Fibroblast of gingiva (primary cell): ENCODE measurements at regions not wholly inside any gene's neighbourhood (a gene's known extent, or its start where the extent isn't known, plus 50 kb on each side); places are given as distances from the start of the nearest gene placed in this dataset.

Source experiments
- DNase-seq: peaks from one replicate; pipeline ENCODE4 v3.0.0-alpha.2; 2011; ENCODE audit warnings: low read depth

DNA sequence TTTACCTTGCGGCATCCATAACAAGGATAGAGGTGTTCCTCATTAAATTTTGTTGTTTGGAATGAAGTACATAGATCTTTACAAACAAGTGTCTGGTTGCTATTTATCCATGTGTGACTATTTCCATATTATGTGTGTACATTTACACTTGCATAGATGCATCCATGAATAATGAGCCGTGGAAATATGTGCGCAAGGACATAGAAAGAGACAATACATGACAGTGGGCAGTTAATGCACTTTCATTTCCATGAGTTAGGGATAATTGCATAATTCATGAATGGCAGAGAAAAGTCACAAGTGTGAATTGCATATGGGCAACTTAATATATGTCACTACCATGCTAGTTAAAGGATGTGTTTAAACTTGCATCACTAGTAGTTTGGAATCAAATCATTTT, 338.2 kb upstream of the PITX2 start:
- no peak for DNase-seq

DNA sequence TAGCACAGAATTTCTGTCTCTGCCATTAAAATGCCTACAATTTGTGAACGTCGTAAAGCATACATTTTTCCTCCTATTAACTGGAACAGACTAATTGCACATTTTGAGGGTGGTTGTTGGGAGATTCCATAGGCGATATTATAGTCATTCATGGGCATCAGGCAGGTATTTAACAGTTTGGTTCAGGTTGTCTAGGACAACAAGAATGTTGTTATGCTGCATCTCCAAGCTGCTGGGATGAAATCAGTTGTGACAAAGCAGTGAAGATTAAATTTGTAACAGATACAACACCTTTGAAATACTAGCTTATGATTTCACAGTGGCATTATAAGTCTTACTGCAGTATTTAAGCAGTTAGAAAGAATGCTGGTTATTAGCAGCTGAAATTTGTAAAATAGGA, 339.7 kb upstream of the PITX2 start:
- DNase-seq, result no peak

DNA sequence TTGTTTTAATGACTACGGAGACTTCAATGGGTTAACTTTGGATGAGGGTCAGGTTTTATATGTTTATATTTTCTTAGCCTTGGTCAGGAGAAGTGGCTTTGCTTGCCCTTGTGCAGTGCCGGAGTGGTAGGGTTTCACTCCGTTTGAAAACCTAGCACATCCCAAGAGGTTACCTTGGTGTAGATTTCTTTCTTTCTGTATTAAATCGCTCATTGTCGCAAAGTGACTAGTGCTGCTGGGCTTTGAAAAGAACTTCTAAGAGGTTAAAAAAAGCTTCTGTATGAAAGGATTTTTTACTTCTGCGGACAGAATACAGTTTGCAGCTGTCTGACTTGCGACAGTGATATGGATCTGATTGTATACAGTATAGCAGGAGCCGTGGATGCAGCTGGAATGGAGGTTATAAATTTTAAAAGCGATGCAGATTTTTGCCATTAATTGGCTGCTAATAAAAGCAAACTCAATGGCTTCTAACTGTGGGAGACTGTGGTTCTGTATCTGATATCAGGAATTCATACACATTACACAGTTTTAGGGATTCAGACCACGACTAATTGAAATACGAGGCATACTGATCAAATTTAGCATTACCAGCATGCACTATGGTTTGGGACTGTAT, 340.9 kb upstream of the PITX2 start:
- no peak for DNase-seq

DNA sequence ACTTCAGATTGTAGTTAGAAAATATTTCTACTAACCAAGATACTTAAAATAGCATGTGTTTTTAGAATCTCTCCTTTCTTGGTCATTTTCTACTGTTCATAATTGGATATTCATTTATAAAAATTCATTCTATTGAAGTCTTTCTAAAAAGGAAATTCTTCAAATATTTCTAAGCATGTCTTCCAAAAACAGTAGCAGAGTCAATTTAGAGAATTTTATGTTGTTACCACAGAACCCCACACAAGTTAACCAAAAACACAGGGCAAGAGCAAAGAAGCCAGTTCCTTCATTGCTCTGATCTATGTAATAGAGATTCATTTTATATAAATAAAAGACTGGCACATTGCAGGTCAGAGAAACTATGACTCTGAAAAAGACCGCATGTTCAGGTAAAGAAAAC, 345.1 kb upstream of the PITX2 start:
- no peak for DNase-seq

DNA sequence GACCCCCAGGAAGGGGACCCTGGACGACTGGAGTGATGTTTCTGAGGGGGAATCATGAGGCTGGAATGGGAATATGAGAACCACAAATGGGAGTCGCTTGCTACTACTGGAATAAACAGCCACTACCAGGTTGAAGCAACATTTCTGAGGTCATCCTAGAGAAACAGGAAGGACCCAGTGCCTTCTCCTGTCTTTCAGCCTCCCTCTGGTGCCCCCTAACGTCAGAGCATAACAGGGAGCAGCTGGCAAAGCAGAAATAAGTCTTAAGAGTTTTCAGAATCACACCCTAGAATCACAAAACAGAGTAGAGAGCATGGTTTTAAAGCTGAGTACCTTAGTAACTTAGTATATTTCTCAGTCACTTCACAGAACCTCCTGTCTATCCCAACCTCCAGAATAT, 347.8 kb upstream of the PITX2 start:
- DNase-seq, result peak; percentile 4

DNA sequence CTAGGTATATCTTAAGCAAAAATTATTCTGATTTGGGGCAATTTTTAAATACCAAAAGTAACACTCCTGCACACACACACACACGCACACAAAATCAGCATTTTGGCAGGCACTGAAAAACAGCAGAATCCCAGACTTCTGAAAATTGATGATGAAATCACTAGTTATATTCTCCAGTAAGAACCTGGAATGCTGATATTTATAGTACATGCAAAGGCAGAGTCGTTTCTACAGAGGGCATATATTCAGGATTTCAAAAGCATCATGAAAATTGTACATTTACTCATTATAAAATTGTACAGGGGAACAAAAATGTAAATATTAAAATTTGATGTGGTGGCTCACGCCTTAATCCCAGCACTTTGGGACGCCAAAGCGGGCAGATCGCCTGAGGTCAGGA, 352.5 kb upstream of the PITX2 start:
- no peak for DNase-seq

DNA sequence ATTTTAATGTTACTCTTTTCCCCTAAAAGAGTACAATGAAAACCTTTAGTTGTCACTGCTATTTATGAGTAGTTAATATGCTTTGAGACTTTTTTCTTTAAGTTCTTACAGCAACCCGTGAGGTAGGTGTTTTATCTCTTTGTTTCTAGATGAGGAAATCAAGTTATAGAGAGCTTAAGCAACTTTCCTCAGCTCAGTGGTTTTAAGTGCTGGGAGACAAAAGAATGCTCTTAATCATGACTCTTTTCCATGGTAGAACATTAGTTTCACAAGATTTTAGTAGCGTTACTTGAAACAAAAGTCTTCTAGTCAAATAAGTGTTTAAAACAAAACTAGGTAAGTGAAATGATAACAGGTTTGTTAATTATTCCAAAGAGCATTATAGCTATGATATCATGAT, 354.7 kb upstream of the PITX2 start:
- DNase-seq, result no peak

DNA sequence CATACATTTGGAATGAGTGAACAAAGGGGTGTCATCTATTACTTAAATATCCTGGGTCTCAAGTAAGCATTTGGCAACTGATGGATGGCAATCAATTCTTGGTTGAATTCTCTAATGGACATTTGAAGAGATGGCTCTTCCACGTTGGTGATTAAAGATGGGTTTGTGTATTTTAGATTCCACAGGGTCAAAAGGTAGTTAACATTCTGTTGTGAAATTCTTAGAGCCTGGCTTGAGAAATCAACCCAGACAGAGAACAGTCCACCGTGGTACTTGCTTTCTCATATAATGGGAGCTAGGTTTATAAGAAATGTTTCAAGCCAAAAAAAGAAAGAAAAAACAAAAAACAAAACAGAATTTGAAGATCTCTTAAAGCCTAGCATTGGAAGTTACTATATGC, 355.9 kb upstream of the PITX2 start:
- no peak for DNase-seq

DNA sequence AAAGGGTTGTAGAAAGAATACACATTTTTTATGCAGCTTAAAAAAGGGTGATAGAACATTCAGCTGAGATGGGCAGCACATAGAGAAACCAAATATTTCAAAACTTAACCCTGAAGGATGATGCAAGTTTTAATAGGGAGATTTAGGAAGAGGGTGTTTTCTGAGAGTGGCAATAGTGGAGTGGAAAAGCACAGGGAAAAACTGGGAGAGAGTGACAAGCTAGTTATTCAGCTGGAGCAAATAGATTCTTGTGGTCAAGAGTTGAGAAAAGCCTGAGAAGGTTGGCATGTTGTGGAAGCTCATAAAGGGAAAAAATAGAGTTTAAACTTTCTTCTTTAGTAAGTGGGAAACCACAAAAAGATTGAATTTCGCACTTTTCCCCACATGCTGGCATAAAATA, 359.6 kb upstream of the PITX2 start:
- no peak for DNase-seq

DNA sequence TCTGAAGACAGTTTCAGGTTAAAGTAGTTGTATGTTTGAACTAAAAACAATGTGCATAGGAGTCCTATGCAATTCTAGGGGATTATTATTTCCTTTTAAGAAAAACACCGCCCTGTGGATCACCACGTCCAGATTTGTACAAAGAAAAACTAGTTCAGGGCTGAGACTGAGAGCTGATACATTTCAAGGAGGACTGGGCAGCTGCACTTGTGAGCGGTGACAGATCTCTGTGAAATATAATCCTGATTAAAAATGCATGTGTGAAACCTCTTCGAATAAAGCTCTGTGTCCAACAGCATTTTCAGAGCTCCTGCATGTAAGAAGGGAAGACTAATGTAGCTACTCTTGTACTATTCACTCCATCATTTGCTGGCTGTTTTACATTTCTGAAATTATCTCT, 365.8 kb upstream of the PITX2 start:
- DNase-seq, result no peak

DNA sequence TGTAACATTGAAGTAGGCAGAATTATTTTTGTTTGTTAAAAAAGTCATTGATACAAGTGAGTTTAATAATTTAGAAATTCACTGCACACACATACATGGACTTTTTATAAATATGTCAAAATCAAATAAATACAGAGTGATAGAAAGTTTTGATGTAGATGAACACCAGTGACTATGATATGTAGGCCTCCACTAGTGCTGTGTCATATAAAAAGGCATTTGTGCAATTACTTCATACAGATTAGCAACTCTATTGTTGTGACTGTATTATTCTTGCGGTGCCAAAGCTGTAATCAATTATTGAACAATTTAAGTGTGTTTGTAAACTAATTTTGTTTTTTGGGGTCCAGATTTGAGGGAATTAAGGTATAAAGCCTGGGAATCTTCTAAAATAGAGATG, 366.2 kb upstream of the PITX2 start:
- DNase-seq, result no peak

DNA sequence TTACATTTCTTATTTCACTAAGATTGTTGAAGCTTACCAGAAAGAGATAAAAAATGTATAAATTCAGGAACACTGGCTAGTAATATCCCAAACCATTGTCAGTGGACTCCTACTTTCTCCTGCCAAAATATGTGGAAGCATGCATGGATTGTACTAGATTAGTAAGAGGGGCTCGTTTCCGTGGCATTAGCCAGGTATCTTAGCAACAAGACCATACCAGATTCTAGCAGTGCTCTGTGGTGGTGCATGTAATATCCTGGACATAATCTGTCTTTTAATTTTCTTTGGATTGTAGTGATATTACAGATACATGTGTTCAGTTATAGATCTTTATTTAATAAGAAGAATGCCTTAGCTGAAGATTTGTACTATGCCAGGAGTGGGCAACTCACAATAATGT, 371.9 kb upstream of the PITX2 start:
- no peak for DNase-seq

DNA sequence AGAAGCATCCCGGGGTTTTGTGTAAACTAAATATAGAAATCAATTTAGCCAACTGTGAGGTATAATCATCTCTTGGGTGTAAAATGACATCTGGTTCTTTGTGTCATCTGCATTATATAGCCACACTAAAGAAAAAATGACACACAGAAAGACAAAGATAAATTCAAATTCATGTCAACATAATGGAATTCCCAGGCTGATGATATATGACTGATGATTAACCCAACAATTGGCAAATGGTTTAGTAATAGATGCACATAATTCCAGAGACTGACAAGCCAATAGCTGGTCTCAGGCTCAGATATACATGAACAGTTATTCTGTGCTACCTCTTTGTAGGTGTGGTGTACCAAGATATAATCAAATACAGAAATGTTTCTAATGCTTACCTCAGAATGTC, 375.4 kb upstream of the PITX2 start:
- DNase-seq, result no peak

DNA sequence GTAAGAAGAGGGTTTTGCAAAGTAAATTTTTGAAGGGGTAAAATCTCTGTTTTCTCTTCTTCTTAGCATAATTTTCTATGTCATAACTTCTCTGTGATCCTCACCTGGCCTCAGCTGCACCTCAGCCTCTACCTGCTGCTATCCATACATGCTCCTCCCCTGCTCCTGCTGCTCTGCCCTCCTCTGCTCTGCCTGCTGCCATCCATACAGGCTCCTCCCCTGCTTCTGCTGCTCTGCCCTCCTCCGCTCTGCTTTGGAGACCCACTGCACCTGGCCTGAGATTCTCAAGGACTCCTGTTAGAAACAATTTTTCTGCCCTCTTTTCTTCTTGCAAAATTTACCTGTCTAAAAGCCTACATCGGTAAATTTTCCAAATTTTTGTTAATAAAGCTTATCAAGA, 388.6 kb upstream of the PITX2 start:
- no peak for DNase-seq

DNA sequence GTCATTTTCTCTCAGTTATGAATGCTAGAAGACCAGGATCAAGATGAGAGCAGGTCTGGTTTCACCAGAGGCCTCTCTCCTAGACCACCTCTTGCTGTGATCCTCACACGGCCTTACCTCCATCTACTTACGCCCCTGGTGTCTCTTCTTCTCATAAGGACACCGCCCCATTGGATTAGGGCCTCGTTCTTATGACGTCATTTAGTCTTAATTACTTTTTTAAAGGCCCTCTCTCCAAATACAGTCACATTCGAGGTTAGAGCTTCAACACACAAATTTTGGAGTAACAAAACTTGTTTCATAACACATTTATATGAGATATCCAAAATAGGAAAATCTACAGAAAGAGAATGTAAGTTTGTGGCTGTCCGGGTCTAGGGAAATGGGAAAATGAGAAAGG, 391.0 kb upstream of the PITX2 start:
- DNase-seq, result no peak

DNA sequence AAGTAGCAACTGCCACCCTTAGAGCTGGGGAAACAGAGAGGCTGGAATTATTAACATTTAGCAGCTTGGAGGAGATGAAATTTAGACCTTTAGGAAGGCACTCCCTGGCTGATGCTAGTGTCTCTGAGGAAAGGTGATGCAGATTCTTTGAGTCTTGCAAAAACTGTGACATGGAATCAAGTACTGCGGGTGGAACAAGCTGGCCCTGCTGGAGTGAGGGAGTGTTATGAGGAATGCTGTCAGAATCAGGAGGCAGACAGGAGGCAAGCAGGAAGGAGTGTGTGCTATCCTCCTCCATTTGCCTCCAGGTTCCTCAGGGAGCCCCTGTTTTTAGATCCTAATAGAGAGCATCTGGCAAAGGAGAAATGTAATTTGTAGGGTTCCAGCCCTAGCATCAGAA, 391.7 kb upstream of the PITX2 start:
- DNase-seq, result no peak

DNA sequence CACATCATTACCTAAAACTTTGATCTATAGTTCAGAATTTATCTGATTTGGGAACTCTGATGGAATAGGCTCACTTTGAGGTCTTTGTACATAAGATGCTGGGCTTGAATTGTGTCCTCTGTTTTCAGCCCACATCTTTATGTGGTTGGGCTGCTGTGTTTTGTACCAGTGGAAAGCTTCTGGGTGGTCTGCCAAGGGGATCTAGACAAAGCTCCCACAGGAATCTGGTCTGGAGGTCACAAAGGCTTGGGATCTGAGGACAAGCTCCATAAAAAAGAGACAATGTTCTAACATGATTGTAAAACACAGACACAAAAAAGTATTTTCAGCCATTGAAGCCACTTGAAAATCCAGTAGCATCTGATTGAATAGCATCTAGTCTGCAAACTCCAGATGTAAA, 393.5 kb upstream of the PITX2 start:
- DNase-seq, result no peak

DNA sequence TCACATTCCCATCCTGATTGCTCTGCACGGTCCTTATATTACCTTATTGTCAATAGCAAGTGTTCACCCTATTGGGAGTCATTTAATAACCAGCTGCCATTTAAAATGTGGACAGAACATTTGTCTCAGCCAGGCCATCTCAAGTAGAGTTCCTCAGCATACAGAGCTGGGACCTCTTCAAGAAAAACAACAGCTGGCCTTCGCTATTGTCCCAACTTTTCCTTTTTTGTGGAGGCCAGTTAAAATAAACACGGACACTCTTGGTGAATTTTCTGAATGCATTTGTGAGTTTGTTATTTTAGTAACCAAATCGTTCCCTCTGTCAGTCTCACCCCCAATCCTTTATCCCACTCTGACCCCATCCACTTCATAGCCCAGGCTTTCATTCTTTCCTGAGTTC, 395.3 kb upstream of the PITX2 start:
- DNase-seq, result no peak

DNA sequence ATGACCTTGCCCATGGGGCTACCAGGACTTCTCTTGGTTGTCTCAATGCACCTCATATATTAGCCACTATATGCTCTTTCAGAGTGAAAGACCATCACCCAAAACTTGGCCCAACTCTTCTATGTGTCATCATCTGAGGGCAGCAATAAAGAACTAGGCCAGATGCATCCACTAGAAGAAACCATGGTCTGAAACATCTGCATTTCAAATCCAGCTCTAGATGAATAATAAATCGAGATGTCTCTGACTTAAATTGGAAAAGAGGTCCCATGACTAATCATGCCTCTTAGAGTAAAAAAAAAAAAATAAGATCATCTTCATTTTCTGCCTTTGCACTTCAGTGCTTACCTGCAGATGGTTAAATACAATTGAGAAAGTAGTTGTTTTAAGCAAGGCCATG, 397.6 kb upstream of the PITX2 start:
- DNase-seq, result no peak

DNA sequence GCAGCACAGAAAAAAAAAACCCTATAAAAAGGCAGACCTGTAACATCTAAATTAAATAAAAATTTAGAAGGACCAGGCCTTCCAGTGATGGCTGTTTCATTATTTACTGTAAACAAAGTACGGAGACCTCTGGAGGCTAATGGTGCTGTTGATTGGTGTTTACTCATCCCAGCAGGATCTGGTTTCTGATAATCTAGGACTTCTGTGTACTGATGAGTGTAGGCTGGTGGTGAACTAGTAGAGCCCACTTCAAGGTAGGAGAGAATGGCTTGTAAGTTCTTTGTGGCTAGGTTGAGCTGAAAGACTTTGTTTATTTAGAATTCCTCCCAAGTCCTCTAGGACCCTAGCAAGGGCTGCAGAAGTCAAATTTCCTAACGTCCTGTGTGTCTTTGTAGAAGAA, 398.1 kb upstream of the PITX2 start:
- no peak for DNase-seq

DNA sequence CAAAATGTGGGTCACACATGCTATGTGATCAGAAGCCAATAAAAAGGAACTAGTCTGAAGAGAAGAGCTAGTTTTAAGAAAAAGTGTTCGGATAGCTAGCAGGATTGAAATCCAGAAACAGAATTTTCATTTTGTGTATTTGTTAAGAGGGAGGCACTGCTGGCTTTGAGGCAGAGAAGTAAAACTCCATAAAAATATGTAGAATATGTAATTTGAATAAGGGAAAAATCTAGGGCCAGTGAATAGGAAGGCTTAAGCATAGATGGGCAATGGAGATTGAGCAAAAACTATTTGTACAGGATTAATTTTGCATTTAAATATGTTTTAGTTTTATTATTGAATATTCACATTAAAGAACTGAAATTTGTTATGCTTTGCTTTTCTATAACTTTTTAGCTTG, 399.9 kb upstream of the PITX2 start:
- DNase-seq, result no peak

DNA sequence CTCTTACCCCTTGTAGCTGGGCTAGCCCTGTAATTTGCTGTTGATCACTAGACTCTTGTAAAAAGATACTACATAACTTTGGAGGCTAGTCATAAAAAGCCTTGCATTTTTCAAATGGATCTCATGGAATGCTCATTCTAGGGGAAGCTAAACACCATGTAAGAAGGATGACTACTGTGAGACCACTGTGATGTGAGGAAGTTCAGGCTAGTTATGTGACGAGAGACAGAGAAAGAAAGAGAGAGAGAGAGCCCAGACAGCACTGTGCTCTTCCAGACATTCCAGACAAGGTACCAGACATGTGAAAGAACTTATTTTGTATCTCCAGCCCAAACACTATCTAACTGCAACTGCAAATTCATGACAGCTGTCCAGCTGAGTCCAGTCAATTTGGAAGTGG, 404.6 kb upstream of the PITX2 start:
- no peak for DNase-seq

DNA sequence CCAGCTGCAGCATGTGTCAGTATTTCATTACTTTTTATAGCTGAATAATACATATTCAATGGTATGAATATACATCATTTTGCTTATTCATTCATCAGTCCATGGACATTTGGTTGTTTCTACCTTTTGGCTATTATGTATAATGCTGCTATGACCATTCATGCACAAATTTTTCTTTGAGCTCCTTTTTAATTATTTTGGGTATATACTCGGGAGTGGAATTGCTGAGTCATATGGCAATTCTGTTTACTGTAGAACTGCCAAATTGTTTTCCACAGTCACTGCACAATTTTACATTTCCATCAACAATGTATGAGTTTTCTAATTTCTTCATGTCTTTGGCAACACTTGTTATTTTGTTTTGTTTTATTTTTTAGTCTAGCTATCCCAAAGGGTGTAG, 405.9 kb upstream of the PITX2 start:
- no peak for DNase-seq

DNA sequence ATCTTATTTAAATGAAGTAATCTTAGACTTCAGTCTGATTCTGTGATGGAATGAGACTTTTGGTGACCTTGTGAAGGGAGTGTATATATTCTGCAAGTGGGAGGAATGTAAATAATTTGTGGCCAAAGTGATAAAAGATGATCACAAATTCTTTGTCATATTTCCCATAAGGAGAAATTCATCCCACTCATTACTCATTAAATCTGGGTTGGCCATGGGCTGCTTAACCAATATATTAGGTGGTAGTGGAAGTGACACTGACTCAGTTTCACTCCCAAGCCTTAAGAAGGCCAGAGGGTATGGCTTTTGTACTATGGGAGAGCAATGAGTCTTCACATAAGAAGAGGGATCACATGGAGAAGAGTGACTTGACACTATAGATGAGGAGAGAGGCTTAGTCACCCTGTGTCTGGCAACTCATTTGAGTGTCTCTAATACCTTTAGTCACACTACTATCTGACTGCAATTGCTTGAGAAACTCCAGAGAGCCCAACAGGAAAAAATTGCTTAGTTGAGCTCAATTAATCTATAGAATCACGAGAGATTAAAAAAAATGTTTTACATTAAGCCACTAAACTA, 408.2 kb upstream of the PITX2 start:
- no peak for DNase-seq

DNA sequence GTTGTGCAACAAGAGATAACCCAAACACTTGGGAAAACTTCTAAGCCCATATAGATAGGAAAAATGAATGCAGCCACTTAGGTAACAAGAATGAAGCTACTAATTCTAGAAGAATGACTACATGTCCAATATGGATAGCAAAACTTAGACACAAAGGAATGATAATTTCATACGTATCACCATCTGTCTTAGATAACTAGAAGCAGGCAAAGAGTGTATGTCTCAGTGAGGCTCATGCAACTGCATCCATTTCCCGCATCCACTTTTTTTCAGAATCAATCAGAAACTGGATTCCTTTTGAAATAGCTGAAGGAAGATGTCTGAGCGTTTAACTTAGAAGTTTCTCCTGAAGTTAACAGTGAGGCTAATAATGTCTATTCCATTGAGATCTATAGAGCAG, 408.7 kb upstream of the PITX2 start:
- DNase-seq, result no peak
